Loucy (cell line): ENCODE measurements at regions not wholly inside any gene's neighbourhood (a gene's known extent, or its start where the extent isn't known, plus 50 kb on each side); places are given as distances from the start of the nearest gene placed in this dataset.

Experiments used
- H2AFZ ChIP-seq: fragments of 200-600 bp; sonication (generic); 2 replicates; pipeline ENCODE4 v1.6.0; 2016; ENCODE audit warnings: antibody characterized with exemption, mild to moderate bottlenecking, low read length, moderate library complexity
- H3F3A ChIP-seq: fragments of 200-600 bp; 2 replicates; pipeline ENCODE4 v1.6.0; 2016; ENCODE audit warnings: antibody characterized with exemption, low read depth, mild to moderate bottlenecking
- H3K27me3 ChIP-seq: fragments of 200-600 bp; sonication (generic); 2 replicates; pipeline ENCODE4 v1.6.1; 2014; ENCODE audit warnings: low read length, mild to moderate bottlenecking; ENCODE audit not compliant: insufficient read depth, poor library complexity, severe bottlenecking
- H3K36me3 ChIP-seq: fragments of 200-600 bp; sonication (generic); 2 replicates; pipeline ENCODE4 v1.6.1; 2016; ENCODE audit warnings: low read length; ENCODE audit not compliant: insufficient read depth
- H3K4me1 ChIP-seq: fragments of 200-600 bp; sonication (generic); 2 replicates; pipeline ENCODE4 v1.5.1; 2014; ENCODE audit warnings: low read length, mild to moderate bottlenecking; ENCODE audit not compliant: insufficient read depth, poor library complexity, severe bottlenecking
- H3K4me2 ChIP-seq: fragments of 200-600 bp; sonication (generic); 2 replicates; pipeline ENCODE4 v1.6.0; 2014; ENCODE audit warnings: antibody characterized with exemption, low read length, low read depth, mild to moderate bottlenecking; ENCODE audit not compliant: poor library complexity, severe bottlenecking
- H3K4me3 ChIP-seq: fragments of 200-600 bp; sonication (generic); 2 replicates; pipeline ENCODE4 v1.5.1; 2014; ENCODE audit warnings: low read length, mild to moderate bottlenecking, mixed read lengths; ENCODE audit not compliant: poor library complexity, severe bottlenecking
- H3K79me2 ChIP-seq: fragments of 200-600 bp; sonication (generic); 2 replicates; pipeline ENCODE4 v1.6.1; 2014; ENCODE audit warnings: low read length; ENCODE audit not compliant: insufficient read depth
- H3K9ac ChIP-seq: fragments of 200-600 bp; sonication (generic); 2 replicates; pipeline ENCODE4 v1.6.0; 2014; ENCODE audit warnings: mild to moderate bottlenecking, low read depth, low read length, moderate library complexity; ENCODE audit not compliant: poor library complexity, severe bottlenecking
- H3K9me2 ChIP-seq: fragments of 200-600 bp; sonication (generic); replicated peaks from 2 replicates; pipeline ENCODE4 v1.6.1; 2016; ENCODE audit warnings: low read depth, low read length, mixed read lengths
- H3K9me3 ChIP-seq: fragments of 200-600 bp; sonication (generic); 2 replicates; pipeline ENCODE4 v1.6.1; 2014; ENCODE audit warnings: mild to moderate bottlenecking, antibody characterized with exemption, low read length, low read depth; ENCODE audit not compliant: insufficient read depth
- H4K20me1 ChIP-seq: fragments of 200-600 bp; sonication (generic); 2 replicates; pipeline ENCODE4 v1.6.0; 2014; ENCODE audit warnings: antibody characterized with exemption, low read length, mild to moderate bottlenecking; ENCODE audit not compliant: insufficient read depth, poor library complexity, severe bottlenecking
- CTCF ChIP-seq: fragments of 200-600 bp; sonication (generic); conservative IDR thresholded peaks from 2 replicates; pipeline ENCODE4 v1.5.1; 2014; ENCODE audit warnings: mild to moderate bottlenecking, antibody characterized with exemption, low read length
- EZH2phosphoT487 ChIP-seq: fragments of 200-600 bp; IDR thresholded peaks from 2 replicates; pipeline ENCODE4 v1.6.1; 2018; ENCODE audit warnings: antibody characterized with exemption, mild to moderate bottlenecking, moderate library complexity, borderline replicate concordance

GRCh38 chr14:26917086-26917485 is 319.3 kb upstream of the NOVA1 start:
- Histone ChIP-seq H3K9me3 (no peaks in the 10 kb centered on the region), H3K79me2 (no peaks in the 10 kb centered on the region), H3K36me3 (no peaks in the 10 kb centered on the region), H3F3A (no peaks in the 10 kb centered on the region), H3K9me2 (no peaks in the 10 kb centered on the region), H3K4me2 (no peak overlapping the region), H3K4me1 (no peaks in the 10 kb centered on the region), H4K20me1 (no peaks in the 10 kb centered on the region), H3K4me3 (no peak overlapping the region), H3K9ac (no peak overlapping the region), H2AFZ (no peak overlapping the region), H3K27me3 (no peaks in the 10 kb centered on the region)
- TF ChIP-seq CTCF (peak; percentile 43), EZH2phosphoT487 (no peak)

- no peak overlapping the region for H2AFZ ChIP-seq
- H4K20me1 ChIP-seq: no peaks in the 10 kb centered on the region
- H3K4me3 ChIP-seq: no peak overlapping the region
- no peaks in the 10 kb centered on the region for H3K4me1 ChIP-seq
- no peaks in the 10 kb centered on the region for H3F3A ChIP-seq
- H3K4me2 ChIP-seq: no peak overlapping the region
- TF ChIP-seq CTCF (no peak), EZH2phosphoT487 (no peak)
- H3K36me3 ChIP-seq: no peaks in the 10 kb centered on the region
- no peaks in the 10 kb centered on the region for H3K9me2 ChIP-seq
- no peaks in the 10 kb centered on the region for H3K27me3 ChIP-seq
- no peak overlapping the region for H3K9ac ChIP-seq
- no peaks in the 10 kb centered on the region for H3K79me2 ChIP-seq
- no peaks in the 10 kb centered on the region for H3K9me3 ChIP-seq
Measured at GRCh38 chr14:26925876-26926584, 328.2 kb upstream of the NOVA1 start.

- no peaks in the 10 kb centered on the region for H3F3A ChIP-seq
- TF ChIP-seq EZH2phosphoT487: no peak
- no peak for TF ChIP-seq CTCF
Measured at GRCh38 chr14:26926585-26926984, 328.8 kb upstream of the NOVA1 start.

More at GRCh38 chr14:26926585-26926984, 328.8 kb upstream of the NOVA1 start:
- Histone ChIP-seq H4K20me1 (no peaks in the 10 kb centered on the region), H3K36me3 (no peaks in the 10 kb centered on the region), H3K27me3 (no peaks in the 10 kb centered on the region), H3K9me3 (no peaks in the 10 kb centered on the region), H3K9me2 (no peaks in the 10 kb centered on the region), H3K4me3 (no peak overlapping the region), H3K9ac (no peak overlapping the region), H3K79me2 (no peaks in the 10 kb centered on the region), H2AFZ (no peak overlapping the region), H3K4me2 (no peak overlapping the region), H3K4me1 (no peaks in the 10 kb centered on the region)
